ENCODE measurements at regions not wholly inside any gene's neighbourhood (a gene's known extent, or its start where the extent isn't known, plus 50 kb on each side); places are given as distances from the start of the nearest gene placed in this dataset.

GRCh38 chr4:26228883-26229282 lies 91.9 kb upstream of the RBPJ start:
- TF ChIP-seq POLR2A (IDR thresholded peaks at IDR 0.05) (no peak), CTCF (IDR thresholded peaks at IDR 0.05) (no peak)

Measured in tibial nerve (tissue), 3 donors.